ENCODE measurements at regions not wholly inside any gene's neighbourhood (a gene's known extent, or its start where the extent isn't known, plus 50 kb on each side); places are given as distances from the start of the nearest gene placed in this dataset.

DNA sequence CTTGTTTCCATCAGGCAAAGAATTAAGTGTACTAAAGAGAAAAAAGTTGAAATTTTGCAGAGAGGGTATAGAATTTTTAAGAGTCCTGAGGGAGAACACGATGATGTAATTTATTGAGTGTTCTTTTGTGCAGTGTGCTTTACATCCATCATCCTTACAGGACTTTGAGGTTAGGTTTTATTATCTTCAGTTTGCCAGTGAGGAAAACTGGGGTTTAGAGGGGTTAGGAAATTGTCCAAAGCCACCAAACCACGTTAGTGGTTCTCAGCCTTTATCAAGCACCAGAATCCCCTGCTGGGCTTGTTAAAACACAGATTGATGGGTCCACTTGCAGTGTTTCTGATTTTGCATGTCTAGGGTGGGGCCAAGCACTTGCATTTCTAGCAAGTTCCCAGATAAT is 277.5 kb downstream of the KCNS3 start:
- H2AK5ac ChIP-seq (ENCODE audit: insufficient read length, low read length) = no peak overlapping the region
- no CpG with 5 or more reads among the region's 2 CpGs for WGBS (ENCODE audit: extremely low coverage, insufficient read length, low lambda C conversion rate)

More for the DNA sequence above, 277.5 kb downstream of the KCNS3 start:
- H2BK20ac ChIP-seq (ENCODE audit: low read depth, low read length, poor library complexity, severe bottlenecking) = no peak overlapping the region
- H3K27me3 Mint-ChIP-seq (ENCODE audit: low read depth) = no peaks in the 10 kb centered on the region
- no peak overlapping the region for H3K9ac ChIP-seq (ENCODE audit: extremely low read depth, insufficient read length, low read length)
- no peak overlapping the region for H2AFZ ChIP-seq (ENCODE audit: low read length)
- H3K27me3 ChIP-seq (ENCODE audit: insufficient read depth, low read length) = no peaks in the 10 kb centered on the region
- no peak overlapping the region for H3K27ac Mint-ChIP-seq
- H3T11ph ChIP-seq (ENCODE audit: low read length) = no peak overlapping the region
- H2BK15ac ChIP-seq (ENCODE audit: low read depth, low read length) = no peak overlapping the region
- no peak overlapping the region for H3K14ac ChIP-seq (ENCODE audit: insufficient read depth, low read length)
- H4K5ac ChIP-seq (ENCODE audit: insufficient read length, low read depth, low read length) = no peak overlapping the region
- H2BK5ac ChIP-seq (ENCODE audit: insufficient read length, low read length) = no peak overlapping the region
- H3K9me3 Mint-ChIP-seq = no peaks in the 10 kb centered on the region
- H3K9me3 ChIP-seq (ENCODE audit: control insufficient read depth, low read depth, low read length) = no peaks in the 10 kb centered on the region
- no peaks in the 10 kb centered on the region for H4K20me1 ChIP-seq (ENCODE audit: control insufficient read depth, insufficient read depth, insufficient read length)
- no peak overlapping the region for H3K18ac ChIP-seq (ENCODE audit: insufficient read length, low read depth, low read length)
- H3K36me3 Mint-ChIP-seq (ENCODE audit: insufficient read depth in 1 of 3, low read depth in 3 of 3) = no peaks in the 10 kb centered on the region
- H3K23ac ChIP-seq (ENCODE audit: insufficient read length, low read depth, low read length) = no peak overlapping the region
- no peak overlapping the region for H4K91ac ChIP-seq (ENCODE audit: insufficient read length, low read depth, low read length)
- H3K56ac ChIP-seq (ENCODE audit: insufficient read length, low read depth, low read length) = no peak overlapping the region
- no peak for DNase-seq
- H3K4me2 ChIP-seq (ENCODE audit: insufficient read depth, insufficient read length, low read length) = no peak overlapping the region
- no peak overlapping the region for H3K4ac ChIP-seq (ENCODE audit: low read depth, low read length)
- no peaks in the 10 kb centered on the region for H3K4me1 Mint-ChIP-seq
- H3K79me1 ChIP-seq (ENCODE audit: insufficient read depth, low read depth, low read length, poor library complexity, severe bottlenecking) = no peaks in the 10 kb centered on the region
- H3K27ac ChIP-seq (ENCODE audit: insufficient read length, low read depth, low read length) = no peak overlapping the region
- H2BK120ac ChIP-seq (ENCODE audit: low read depth, low read length, poor library complexity, severe bottlenecking) = no peak overlapping the region
- no peak overlapping the region for H3K4me3 Mint-ChIP-seq
- TF ChIP-seq, protein P1, sequence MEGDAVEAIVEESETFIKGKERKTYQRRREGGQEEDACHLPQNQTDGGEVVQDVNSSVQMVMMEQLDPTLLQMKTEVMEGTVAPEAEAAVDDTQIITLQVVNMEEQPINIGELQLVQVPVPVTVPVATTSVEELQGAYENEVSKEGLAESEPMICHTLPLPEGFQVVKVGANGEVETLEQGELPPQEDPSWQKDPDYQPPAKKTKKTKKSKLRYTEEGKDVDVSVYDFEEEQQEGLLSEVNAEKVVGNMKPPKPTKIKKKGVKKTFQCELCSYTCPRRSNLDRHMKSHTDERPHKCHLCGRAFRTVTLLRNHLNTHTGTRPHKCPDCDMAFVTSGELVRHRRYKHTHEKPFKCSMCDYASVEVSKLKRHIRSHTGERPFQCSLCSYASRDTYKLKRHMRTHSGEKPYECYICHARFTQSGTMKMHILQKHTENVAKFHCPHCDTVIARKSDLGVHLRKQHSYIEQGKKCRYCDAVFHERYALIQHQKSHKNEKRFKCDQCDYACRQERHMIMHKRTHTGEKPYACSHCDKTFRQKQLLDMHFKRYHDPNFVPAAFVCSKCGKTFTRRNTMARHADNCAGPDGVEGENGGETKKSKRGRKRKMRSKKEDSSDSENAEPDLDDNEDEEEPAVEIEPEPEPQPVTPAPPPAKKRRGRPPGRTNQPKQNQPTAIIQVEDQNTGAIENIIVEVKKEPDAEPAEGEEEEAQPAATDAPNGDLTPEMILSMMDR (conservative IDR thresholded peaks at IDR 0.05) = no peak
- H3K79me2 ChIP-seq (ENCODE audit: insufficient read depth, low read length) = peaks cover 3% of the 10 kb centered on the region; the same call in 1 of the 2 replicates
- no peaks in the 10 kb centered on the region for H3K4me1 ChIP-seq (ENCODE audit: insufficient read depth, low read length)
- no peak overlapping the region for H4K8ac ChIP-seq (replicated peaks; ENCODE audit: insufficient read length, low read depth, low read length)
- no peaks in the 10 kb centered on the region for H3K23me2 ChIP-seq (ENCODE audit: insufficient read length, low read depth, low read length, poor library complexity, severe bottlenecking)
- no peak overlapping the region for H2BK12ac ChIP-seq (ENCODE audit: insufficient read length, low read depth, low read length)
